ENCODE measurements at regions not wholly inside any gene's neighbourhood (a gene's known extent, or its start where the extent isn't known, plus 50 kb on each side); places are given as distances from the start of the nearest gene placed in this dataset.
"Not testable (repeated sequence)": the region's sequence is repeated elsewhere in the genome, so short reads cannot be mapped to it uniquely, and the experiment has no call there.

- no peaks in the 10 kb centered on the region for H3K27me3 Mint-ChIP-seq
- peaks cover 5 to 8% (median 6%) of the 10 kb centered on the region in 3 donors for H3K9me3 Mint-ChIP-seq
- H3K4me3 Mint-ChIP-seq = no peak overlapping the region
- peaks cover 1% of the 10 kb centered on the region for H3K36me3 Mint-ChIP-seq
- H3K27ac Mint-ChIP-seq = no peak overlapping the region
- peaks cover 0 to 5% (median 0%) of the 10 kb centered on the region in 3 donors for H3K4me1 Mint-ChIP-seq
Observed at GRCh38 chr15:98280284-98280975, 319.9 kb downstream of the ARRDC4 start.

- no peaks in the 10 kb centered on the region for H3K27me3 Mint-ChIP-seq
- peaks cover 5 to 8% (median 6%) of the 10 kb centered on the region in 3 donors for H3K9me3 Mint-ChIP-seq
- peaks cover 0 to 5% (median 0%) of the 10 kb centered on the region in 3 donors for H3K4me1 Mint-ChIP-seq
- H3K4me3 Mint-ChIP-seq = no peak overlapping the region
- peaks cover 1% of the 10 kb centered on the region for H3K36me3 Mint-ChIP-seq
- H3K27ac Mint-ChIP-seq = no peak overlapping the region
Observed at GRCh38 chr15:98281130-98281529, 320.6 kb downstream of the ARRDC4 start.

GRCh38 chr15:98282656-98283332 is 322.3 kb downstream of the ARRDC4 start:
- Mint-ChIP-seq H3K27ac (no peak overlapping the region), H3K27me3 (no peaks in the 10 kb centered on the region), H3K36me3 (no peaks in the 10 kb centered on the region), H3K4me3 (no peak overlapping the region), H3K9me3 (peaks cover 3 to 8% (median 6%) of the 10 kb centered on the region in 3 donors), H3K4me1 (peaks cover 0 to 5% (median 0%) of the 10 kb centered on the region in 3 donors)

DNA sequence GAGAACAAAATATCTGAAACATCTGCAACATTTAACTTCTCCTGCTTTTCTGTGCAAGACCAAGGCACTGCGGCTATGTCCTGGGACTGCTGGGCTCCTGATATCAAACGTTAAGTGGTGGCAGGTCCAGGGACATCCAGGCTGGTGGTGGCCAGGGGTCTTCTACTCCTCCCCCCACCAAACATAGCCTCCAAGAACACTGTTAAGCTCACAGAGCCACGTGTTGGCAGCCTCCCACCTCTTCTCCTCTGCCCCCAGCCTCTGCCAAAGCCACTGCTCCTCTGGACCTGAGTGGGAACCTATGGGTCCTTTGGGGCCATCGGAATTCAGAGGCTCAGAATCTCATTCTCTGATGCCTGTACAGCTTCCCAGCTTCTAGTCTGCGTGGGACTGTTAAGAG is 325.7 kb downstream of the ARRDC4 start:
- Mint-ChIP-seq H3K4me3 (no peak overlapping the region), H3K36me3 (no peaks in the 10 kb centered on the region), H3K27me3 (no peaks in the 10 kb centered on the region), H3K27ac (no peak overlapping the region), H3K4me1 (peaks cover 0 to 2% (median 0%) of the 10 kb centered on the region in 3 donors), H3K9me3 (peaks cover under 1 to 8% (median 4%) of the 10 kb centered on the region in 3 donors)

DNA sequence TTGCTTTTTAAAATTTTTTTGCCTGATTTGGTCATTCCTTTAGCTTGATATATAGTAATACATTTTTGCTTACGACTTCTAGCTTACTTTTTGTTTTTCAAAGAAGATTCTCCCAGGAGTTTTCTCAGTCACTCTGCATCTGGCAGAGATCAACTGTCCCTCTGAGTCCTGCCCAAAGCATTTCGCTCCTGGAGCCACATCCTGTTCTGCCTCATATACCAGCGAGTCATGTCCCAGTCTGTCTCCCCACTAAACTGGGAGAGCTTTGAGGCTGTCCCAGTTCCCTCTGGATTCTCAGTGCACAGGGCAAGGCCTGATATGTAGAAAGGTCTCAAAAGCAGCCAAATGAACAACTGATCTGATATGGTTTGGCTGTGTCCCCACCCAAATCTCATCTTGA is 326.3 kb downstream of the ARRDC4 start:
- Mint-ChIP-seq H3K27ac (no peak overlapping the region), H3K36me3 (no peaks in the 10 kb centered on the region), H3K4me1 (peaks cover 0 to 1% (median 0%) of the 10 kb centered on the region in 3 donors), H3K9me3 (peaks cover 0 to 8% (median 4%) of the 10 kb centered on the region in 3 donors), H3K4me3 (no peak overlapping the region), H3K27me3 (no peaks in the 10 kb centered on the region)

- Mint-ChIP-seq H3K27ac (no peak overlapping the region), H3K36me3 (no peaks in the 10 kb centered on the region), H3K27me3 (no peaks in the 10 kb centered on the region), H3K4me1 (peaks cover 0 to 1% (median 0%) of the 10 kb centered on the region in 3 donors), H3K4me3 (no peak overlapping the region), H3K9me3 (peaks cover 0 to 4% (median under 1%) of the 10 kb centered on the region in 3 donors)
Observed at GRCh38 chr15:98288091-98288590, 327.6 kb downstream of the ARRDC4 start.

GRCh38 chr15:98289747-98290146 is 329.2 kb downstream of the ARRDC4 start:
- H3K27me3 Mint-ChIP-seq = peaks cover 3% of the 10 kb centered on the region
- peaks cover 0 to 1% (median 0%) of the 10 kb centered on the region in 3 donors for H3K4me1 Mint-ChIP-seq
- H3K4me3 Mint-ChIP-seq = no peak overlapping the region
- no peaks in the 10 kb centered on the region for H3K36me3 Mint-ChIP-seq
- no peaks in the 10 kb centered on the region for H3K9me3 Mint-ChIP-seq
- no peak overlapping the region for H3K27ac Mint-ChIP-seq

GRCh38 chr15:98292442-98293240 is 332.1 kb downstream of the ARRDC4 start:
- Mint-ChIP-seq H3K36me3 (no peaks in the 10 kb centered on the region), H3K4me1 (peaks cover 0 to 1% (median 0%) of the 10 kb centered on the region in 3 donors), H3K4me3 (no peak overlapping the region)

GRCh38 chr15:98294126-98294525 is 333.6 kb downstream of the ARRDC4 start:
- no peaks in the 10 kb centered on the region for H3K36me3 Mint-ChIP-seq
- no peak overlapping the region for H3K4me3 Mint-ChIP-seq
- no peaks in the 10 kb centered on the region for H3K9me3 Mint-ChIP-seq
- H3K27me3 Mint-ChIP-seq = peaks cover 6% of the 10 kb centered on the region
- peaks cover 0 to 1% (median 0%) of the 10 kb centered on the region in 3 donors for H3K4me1 Mint-ChIP-seq
- no peak overlapping the region for H3K27ac Mint-ChIP-seq

More at GRCh38 chr15:98292442-98293240, 332.1 kb downstream of the ARRDC4 start:
- Mint-ChIP-seq H3K27ac (no peak overlapping the region), H3K27me3 (peaks cover 5% of the 10 kb centered on the region), H3K9me3 (no peaks in the 10 kb centered on the region)

- not testable (repeated sequence) for H3K27me3 Mint-ChIP-seq, H3K4me1 Mint-ChIP-seq, H3K36me3 Mint-ChIP-seq, H3K27ac Mint-ChIP-seq, H3K9me3 Mint-ChIP-seq, H3K4me3 Mint-ChIP-seq
Observed at GRCh38 chr15:98295101-98295759, 334.7 kb downstream of the ARRDC4 start.

GRCh38 chr15:98296653-98297052 is 336.1 kb downstream of the ARRDC4 start:
- Mint-ChIP-seq H3K4me1 (peaks cover 0 to 1% (median 0%) of the 10 kb centered on the region in 3 donors), H3K27me3 (peaks cover 6% of the 10 kb centered on the region), H3K4me3 (no peak overlapping the region), H3K27ac (no peak overlapping the region), H3K36me3 (no peaks in the 10 kb centered on the region), H3K9me3 (peaks cover 0 to 3% (median 0%) of the 10 kb centered on the region in 3 donors)

GRCh38 chr15:98304371-98304770 is 343.9 kb downstream of the ARRDC4 start:
- Mint-ChIP-seq H3K4me3 (no peak overlapping the region), H3K27me3 (no peaks in the 10 kb centered on the region), H3K27ac (no peak overlapping the region), H3K4me1 (no peaks in the 10 kb centered on the region), H3K9me3 (peaks cover 0 to 4% (median 3%) of the 10 kb centered on the region in 3 donors), H3K36me3 (no peaks in the 10 kb centered on the region)

DNA sequence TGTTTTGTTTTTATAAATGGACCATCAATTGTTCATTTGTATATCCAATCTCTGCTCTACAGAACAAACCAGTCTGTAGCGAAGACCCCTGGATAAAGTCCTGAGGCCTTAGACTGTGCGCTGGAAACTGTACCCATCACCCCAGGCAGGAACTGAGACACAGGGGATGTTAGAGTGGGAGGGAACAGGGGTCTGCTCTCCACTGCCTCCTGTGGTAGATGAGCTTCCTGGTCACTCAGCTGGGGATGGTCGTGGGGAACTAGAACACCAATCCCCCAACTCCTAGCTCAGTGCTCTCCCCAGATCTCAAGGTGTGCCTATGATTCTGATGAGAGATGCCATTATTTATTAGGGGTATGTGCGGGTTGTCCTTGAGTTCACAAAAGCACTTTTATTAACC is 340.2 kb upstream of the IGF1R start:
- Mint-ChIP-seq H3K4me3 (no peak overlapping the region), H3K9me3 (peaks cover 0 to 3% (median 1%) of the 10 kb centered on the region in 3 donors), H3K27me3 (peaks cover 3% of the 10 kb centered on the region), H3K36me3 (peaks cover 1% of the 10 kb centered on the region), H3K27ac (peak overlapping the region in 1 of 3 donors; percentile 43), H3K4me1 (no peaks in the 10 kb centered on the region)

GRCh38 chr15:98311566-98312188 is 336.7 kb upstream of the IGF1R start:
- Mint-ChIP-seq H3K4me3 (peak overlapping the region in 1 of 4 donors; percentile 66), H3K36me3 (peaks cover 1% of the 10 kb centered on the region), H3K4me1 (no peaks in the 10 kb centered on the region), H3K9me3 (peaks cover 0 to 2% (median 0%) of the 10 kb centered on the region in 3 donors), H3K27ac (no peak overlapping the region), H3K27me3 (peaks cover 3% of the 10 kb centered on the region)
